GM13977 (cell line): ENCODE measurements at regions not wholly inside any gene's neighbourhood (a gene's known extent, or its start where the extent isn't known, plus 50 kb on each side); places are given as distances from the start of the nearest gene placed in this dataset.

Experiments used
- DNase-seq: peaks from one replicate; pipeline ENCODE4 v3.0.0; 2012; ENCODE audit warnings: low spot score
- in situ Hi-C: fragments of 300-500 bp; cut with MboI; formaldehyde crosslinking; loops from one replicate; pipeline ENCODE4 v1.12.0; 2022; ENCODE audit warnings: low sequenced_read_pairs, low pct_unique_long_range_greater_than_20kb, mixed read lengths, inconsistent platforms; ENCODE audit not compliant: unreplicated experiment
- TF ChIP-seq, protein P1 (sequence below): IDR thresholded peaks from 2 replicates; pipeline ENCODE4 v1.5.1; 2012; ENCODE audit warnings: mild to moderate bottlenecking, control low read depth; ENCODE audit not compliant: insufficient read depth; ENCODE audit errors: extremely low read depth, missing control alignments

DNA sequence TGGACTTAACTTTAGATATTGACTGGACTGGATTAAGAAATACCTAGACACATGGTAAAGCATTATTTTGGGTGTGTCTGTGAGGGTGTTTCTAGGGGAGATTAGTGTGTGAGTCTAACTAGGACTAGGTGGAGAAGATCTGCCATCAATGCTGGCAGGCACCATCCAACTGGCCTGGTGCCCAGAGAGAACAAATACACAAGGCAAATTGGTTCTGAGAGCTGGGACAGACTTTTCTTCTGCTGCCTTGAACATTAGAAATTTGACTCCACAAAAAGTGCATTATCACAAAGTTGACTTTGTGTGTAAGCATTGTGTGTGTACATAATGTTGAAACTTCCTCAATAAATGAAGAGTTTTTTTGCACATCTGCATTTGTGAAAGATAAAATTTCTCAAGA lies 522.1 kb downstream of the SUCLA2 start:
- in situ Hi-C loops: no loop called here
- DNase-seq: no peak
- TF ChIP-seq, protein P1, sequence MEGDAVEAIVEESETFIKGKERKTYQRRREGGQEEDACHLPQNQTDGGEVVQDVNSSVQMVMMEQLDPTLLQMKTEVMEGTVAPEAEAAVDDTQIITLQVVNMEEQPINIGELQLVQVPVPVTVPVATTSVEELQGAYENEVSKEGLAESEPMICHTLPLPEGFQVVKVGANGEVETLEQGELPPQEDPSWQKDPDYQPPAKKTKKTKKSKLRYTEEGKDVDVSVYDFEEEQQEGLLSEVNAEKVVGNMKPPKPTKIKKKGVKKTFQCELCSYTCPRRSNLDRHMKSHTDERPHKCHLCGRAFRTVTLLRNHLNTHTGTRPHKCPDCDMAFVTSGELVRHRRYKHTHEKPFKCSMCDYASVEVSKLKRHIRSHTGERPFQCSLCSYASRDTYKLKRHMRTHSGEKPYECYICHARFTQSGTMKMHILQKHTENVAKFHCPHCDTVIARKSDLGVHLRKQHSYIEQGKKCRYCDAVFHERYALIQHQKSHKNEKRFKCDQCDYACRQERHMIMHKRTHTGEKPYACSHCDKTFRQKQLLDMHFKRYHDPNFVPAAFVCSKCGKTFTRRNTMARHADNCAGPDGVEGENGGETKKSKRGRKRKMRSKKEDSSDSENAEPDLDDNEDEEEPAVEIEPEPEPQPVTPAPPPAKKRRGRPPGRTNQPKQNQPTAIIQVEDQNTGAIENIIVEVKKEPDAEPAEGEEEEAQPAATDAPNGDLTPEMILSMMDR: no peak

DNA sequence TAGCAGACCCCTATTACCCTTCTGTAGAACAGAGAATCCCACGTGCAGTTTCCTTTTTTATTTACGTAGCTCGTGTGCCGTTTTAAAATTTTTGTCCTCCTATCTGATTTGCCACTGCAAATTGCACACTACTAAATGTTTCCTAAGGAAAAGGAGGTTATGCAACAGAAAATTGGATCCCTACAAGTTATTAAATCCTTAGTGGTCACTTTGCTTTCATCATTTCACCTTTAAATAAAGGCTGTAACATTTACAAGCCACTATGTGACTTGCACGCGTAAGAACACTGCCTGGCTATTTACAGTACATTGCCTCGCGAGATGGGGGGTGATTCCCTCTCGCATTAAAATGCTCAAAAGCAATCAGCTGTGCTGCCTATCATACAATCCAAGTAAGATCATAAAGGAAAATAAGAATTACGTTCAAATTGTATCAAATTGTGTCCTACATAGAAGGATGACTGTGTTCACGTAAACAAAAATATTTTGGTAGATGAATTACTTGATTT lies 525.6 kb downstream of the SUCLA2 start:
- DNase-seq: no peak
- in situ Hi-C loops: no loop called here
- TF ChIP-seq, protein P1: no peak

DNA sequence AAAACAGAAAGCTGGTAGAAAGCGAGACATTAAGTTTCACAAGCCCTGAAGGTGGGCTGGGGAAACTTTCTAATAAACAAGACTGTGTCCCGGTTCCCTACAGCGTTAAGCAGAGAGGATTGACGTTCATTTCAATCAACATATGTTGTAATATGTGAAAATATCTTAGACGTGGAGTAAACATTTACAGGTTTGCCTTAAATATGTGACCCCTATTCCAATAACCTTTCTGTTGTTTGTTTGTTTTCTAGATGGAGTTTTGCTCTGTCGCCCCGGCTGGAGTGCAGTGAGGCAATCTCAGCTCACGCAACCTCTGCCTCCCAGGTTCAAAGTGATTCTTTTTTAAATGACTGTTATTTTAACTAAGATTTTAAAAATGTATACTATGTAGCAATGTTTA lies 526.2 kb downstream of the SUCLA2 start:
- in situ Hi-C loops: no loop called here
- TF ChIP-seq, protein P1: no peak
- DNase-seq: no peak

DNA sequence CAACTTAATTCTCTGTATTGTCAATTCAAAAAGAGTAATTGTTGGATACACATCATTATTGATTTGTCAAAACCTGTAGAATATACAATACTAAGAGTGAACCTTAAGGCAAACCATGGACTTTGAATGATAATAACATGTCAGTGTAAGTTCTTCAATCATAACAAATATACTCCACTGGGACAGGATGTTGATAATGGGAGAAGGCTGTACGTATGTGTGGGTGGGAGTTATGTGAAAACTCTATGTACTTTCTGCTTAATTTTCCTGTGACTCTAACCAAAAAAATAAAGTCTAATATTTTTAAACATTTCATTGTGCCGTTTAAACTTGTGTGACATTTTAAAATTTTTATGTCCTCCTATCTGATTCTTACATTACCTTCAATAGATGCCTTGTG lies 526.7 kb downstream of the SUCLA2 start:
- TF ChIP-seq, protein P1: no peak
- in situ Hi-C loops: no loop called here
- no peak for DNase-seq

DNA sequence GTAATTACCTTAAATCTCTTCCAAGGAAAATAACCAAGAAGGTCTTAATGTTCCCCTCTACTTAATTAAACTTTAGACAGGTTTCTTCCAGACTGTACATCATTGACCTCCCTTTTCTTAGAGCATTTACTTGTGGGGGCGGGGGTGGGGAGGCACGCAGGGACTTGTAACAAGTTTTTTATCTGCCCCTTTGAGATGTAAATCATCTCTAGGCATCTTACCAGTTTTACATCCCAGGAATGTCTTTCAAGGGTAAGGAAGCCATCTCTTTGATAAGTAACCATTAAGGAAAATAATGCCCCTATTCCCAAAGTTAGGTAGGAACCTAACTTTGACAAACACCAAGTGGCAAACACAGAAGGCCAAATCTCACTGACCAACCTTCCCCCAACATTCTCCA lies 528.6 kb downstream of the SUCLA2 start:
- no peak for DNase-seq
- in situ Hi-C loops: no loop called here

DNA sequence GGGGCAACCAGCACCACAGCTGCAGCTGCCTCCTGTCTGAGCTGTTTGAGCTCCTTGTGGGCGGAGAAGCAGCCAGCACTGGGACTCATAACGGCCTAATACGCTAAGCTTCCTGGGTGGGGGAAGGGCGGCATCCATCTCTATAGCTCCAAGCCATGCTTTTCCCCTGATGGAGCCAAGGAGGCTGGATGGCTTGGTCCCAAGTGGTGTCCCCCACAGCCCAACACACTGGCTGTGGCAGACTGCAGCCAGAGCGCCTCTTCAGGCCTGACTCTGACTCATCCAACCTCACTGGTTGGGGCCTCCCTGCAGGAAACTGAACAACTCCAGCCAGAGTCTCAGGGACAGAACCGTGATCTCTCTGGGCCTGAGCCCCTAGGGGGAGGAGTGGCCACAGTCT lies 537.3 kb downstream of the SUCLA2 start:
- TF ChIP-seq, protein P1: no peak
- in situ Hi-C loops: no loop called here
- DNase-seq: no peak

More for the DNA sequence above, 528.6 kb downstream of the SUCLA2 start:
- TF ChIP-seq, protein P1: no peak

DNA sequence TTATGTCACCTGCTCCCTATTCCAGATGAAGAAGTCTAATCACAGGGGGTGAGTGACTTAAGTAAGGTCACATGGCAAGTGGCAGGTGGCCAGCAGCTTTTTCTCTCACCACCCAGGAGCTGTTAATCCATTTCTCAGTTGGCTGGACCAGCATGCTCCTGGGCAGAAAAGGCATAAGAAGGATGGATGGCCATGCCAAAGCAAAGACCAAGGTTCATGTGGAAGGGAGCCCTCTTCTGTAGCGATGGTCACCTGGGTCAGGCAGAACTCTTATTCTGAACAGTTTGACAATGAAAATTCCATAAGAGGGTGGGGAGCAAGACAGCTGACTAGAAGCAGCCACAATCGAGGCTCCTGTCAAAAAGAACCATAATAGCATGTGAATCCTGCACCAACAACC lies 538.1 kb downstream of the SUCLA2 start:
- TF ChIP-seq, protein P1: no peak
- DNase-seq: no peak
- in situ Hi-C loops: no loop called here
